Fibroblast of lung (primary cell): ENCODE measurements at regions not wholly inside any gene's neighbourhood (a gene's known extent, or its start where the extent isn't known, plus 50 kb on each side); places are given as distances from the start of the nearest gene placed in this dataset.

Experiments used
- CTCF ChIP-seq, 2 donors: IDR thresholded peaks in 1 of 2; conservative IDR thresholded peaks in 1 of 2; 1 replicate in 1 of 2; 2 replicates in 1 of 2; pipeline ENCODE4 v1.5.1; 2011 to 2012; ENCODE audit warnings: low read length in 2 of 2, control low read depth in 1 of 2, inconsistent platforms in 1 of 2, low read depth in 1 of 2, mild to moderate bottlenecking in 1 of 2
- EZH2 ChIP-seq: IDR thresholded peaks from 2 replicates; pipeline ENCODE4 v1.5.1; 2012; ENCODE audit warnings: low read length, control low read depth, mild to moderate bottlenecking; ENCODE audit errors: missing control alignments

DNA sequence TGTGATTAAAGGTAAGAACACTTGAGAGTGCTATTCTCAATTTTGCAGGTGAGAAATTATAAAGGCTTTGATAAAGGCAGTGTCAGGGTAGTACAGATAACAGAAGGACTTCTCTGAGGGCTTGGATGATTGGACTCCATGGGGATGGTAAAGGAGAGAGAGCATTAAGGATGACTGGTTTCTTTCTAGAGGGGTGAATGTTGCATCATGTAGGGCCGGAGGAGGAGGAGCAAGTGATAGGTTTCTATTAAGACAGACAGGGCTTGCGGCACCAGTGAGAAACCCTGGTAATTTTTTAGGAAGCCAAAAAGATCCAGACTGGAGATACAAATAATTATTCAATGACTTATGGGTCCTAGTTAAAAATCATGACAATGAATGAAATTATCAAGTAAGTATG, 230.7 kb upstream of the MME start:
- TF ChIP-seq CTCF (conservative IDR thresholded peaks at IDR 0.05 in 1 of 2, IDR thresholded peaks at IDR 0.05 in 1 of 2; ENCODE audit: low read depth in 1 of 2, low read length in 2 of 2), result no peak
- no peak for TF ChIP-seq EZH2
